NB4 (cell line): ENCODE measurements at regions not wholly inside any gene's neighbourhood (a gene's known extent, or its start where the extent isn't known, plus 50 kb on each side); places are given as distances from the start of the nearest gene placed in this dataset.

Experiments used
- MAX ChIP-seq: IDR thresholded peaks from 2 replicates; pipeline ENCODE4 v1.6.1; 2011; ENCODE audit warnings: low read depth, low read length
- POLR2A ChIP-seq: IDR thresholded peaks from 2 replicates; pipeline ENCODE4 v1.6.1; 2011; ENCODE audit warnings: mild to moderate bottlenecking; ENCODE audit not compliant: insufficient read length; ENCODE audit errors: extremely low read depth

DNA sequence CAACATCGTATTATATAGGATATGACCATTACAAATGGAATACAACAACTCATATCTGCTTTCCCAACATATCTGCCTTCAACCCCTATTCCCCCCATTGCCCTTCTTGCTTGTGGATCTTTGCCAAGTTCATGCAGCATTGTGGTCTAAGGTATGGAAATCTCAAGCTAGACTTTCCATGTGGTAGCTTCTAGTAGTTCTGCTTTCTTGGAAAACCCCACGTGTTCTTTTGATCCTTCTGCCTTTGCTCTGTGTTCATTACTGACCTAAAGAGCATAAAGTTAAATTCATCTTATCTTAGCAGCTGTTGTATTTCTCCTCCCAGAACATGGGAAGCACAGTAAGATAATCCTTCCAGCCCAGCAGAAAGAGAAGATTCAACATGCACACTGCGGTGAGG lies 202.0 kb upstream of the SALL1 start:
- no peak for TF ChIP-seq POLR2A
- TF ChIP-seq MAX = 0 out of 2 replicates have a peak, but pooled peaks have one; percentile 6
